ENCODE measurements at regions not wholly inside any gene's neighbourhood (a gene's known extent, or its start where the extent isn't known, plus 50 kb on each side); places are given as distances from the start of the nearest gene placed in this dataset.

DNA sequence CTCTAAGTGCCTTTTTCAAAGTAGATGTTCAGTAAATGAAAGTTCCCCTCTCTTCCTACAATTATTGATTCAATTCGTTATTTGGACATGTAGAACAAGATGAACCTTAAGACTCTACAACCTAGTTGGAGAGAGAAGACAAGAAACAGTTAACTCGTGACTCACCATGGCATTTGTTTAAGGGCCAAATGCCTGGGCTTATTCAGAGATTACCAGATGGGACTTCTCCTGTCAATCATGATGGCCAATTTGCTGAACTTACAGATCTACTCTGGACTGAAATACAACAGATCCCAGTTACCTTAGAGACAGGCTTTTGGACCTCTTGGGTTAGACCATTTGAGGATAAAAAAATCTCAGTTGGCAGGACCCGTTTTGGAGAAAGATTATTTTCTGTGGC is 93.5 kb downstream of the C1orf94 start:
- Histone ChIP-seq H3K27me3 (ENCODE audit: control insufficient read depth, insufficient read depth, low read length) (no peaks in the 10 kb centered on the region), H3K27ac (ENCODE audit: insufficient read depth, low read length, poor library complexity, severe bottlenecking) (no peak overlapping the region), H3K4me3 (ENCODE audit: low read depth, low read length) (no peak overlapping the region), H3K9me3 (ENCODE audit: control insufficient read depth in 2 of 2, low read length in 2 of 2) (no peaks in the 10 kb centered on the region), H3K4me1 (ENCODE audit: control insufficient read depth, insufficient read depth, low read length, poor library complexity, severe bottlenecking) (no peaks in the 10 kb centered on the region), H3K36me3 (ENCODE audit: control insufficient read depth, insufficient read depth, low read length) (no peaks in the 10 kb centered on the region)
- H3K4me3 Mint-ChIP-seq, result no peak overlapping the region
- no peaks in the 10 kb centered on the region for H3K4me1 Mint-ChIP-seq
- H3K9me3 Mint-ChIP-seq, result peaks cover 0 to 5% (median 0%) of the 10 kb centered on the region in 7 donors
- no peaks in the 10 kb centered on the region for H3K27me3 Mint-ChIP-seq
- H3K27ac Mint-ChIP-seq, result no peak overlapping the region
- DNase-seq, result no peak
- ATAC-seq (ENCODE audit: low read depth in 2 of 2), result no peak
- H3K36me3 Mint-ChIP-seq, result no peaks in the 10 kb centered on the region

DNA sequence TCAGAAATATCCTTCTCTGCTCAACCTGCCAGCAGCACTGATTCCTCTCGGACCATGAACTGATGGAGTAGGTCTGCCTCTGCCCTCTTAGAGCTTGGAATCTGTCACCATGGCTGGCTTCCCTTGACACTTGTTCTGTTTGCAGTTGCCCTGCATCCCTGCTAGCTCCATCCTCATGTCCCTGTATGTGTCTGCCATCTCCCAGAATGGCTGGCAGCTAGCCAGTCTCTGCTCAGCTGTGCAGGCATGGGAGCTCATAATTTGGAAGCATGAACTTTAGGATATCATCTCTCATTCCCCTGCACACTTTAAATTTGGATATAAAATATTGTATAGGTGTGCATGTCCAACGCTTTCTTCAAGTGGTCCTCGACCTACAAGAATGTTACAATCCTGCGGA is 95.4 kb downstream of the C1orf94 start:
- Histone ChIP-seq H3K4me3 (ENCODE audit: low read depth, low read length) (no peak overlapping the region), H3K27me3 (ENCODE audit: control insufficient read depth, insufficient read depth, low read length) (no peaks in the 10 kb centered on the region), H3K27ac (ENCODE audit: insufficient read depth, low read length, poor library complexity, severe bottlenecking) (no peak overlapping the region), H3K9me3 (ENCODE audit: control insufficient read depth in 2 of 2, low read length in 2 of 2) (no peaks in the 10 kb centered on the region), H3K4me1 (ENCODE audit: control insufficient read depth, insufficient read depth, low read length, poor library complexity, severe bottlenecking) (no peaks in the 10 kb centered on the region), H3K36me3 (ENCODE audit: control insufficient read depth, insufficient read depth, low read length) (no peaks in the 10 kb centered on the region)
- H3K27me3 Mint-ChIP-seq, result no peaks in the 10 kb centered on the region
- DNase-seq (no peak), ATAC-seq (ENCODE audit: low read depth in 2 of 2) (no peak)
- no peaks in the 10 kb centered on the region for H3K36me3 Mint-ChIP-seq
- H3K4me3 Mint-ChIP-seq, result no peak overlapping the region
- peaks cover 0 to 5% (median 0%) of the 10 kb centered on the region in 7 donors for H3K9me3 Mint-ChIP-seq
- no peak overlapping the region for H3K27ac Mint-ChIP-seq
- no peaks in the 10 kb centered on the region for H3K4me1 Mint-ChIP-seq

DNA sequence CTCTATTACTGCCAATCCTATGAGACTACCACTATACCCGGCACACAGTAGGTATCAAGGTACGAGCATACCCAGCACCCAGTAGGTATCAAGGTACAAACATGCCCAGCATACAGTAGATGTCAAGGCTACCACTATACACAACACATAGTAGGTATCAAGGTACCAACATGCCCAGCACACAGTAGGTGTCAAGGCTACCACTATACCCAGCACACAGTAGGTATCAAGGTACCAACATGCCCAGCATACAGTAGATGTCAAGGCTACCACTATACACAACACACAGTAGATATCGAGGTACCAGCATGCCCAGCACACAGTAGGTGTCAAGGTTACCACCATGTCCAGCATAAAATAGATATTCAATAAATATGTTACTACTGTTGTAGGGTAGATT is 98.4 kb downstream of the C1orf94 start:
- Mint-ChIP-seq H3K9me3 (peaks cover 0 to 5% (median 0%) of the 10 kb centered on the region in 7 donors), H3K4me1 (no peaks in the 10 kb centered on the region), H3K4me3 (no peak overlapping the region), H3K36me3 (no peaks in the 10 kb centered on the region), H3K27ac (no peak overlapping the region), H3K27me3 (no peaks in the 10 kb centered on the region)
- ATAC-seq (ENCODE audit: low read depth in 2 of 2), result no peak
- DNase-seq, result no peak
- Histone ChIP-seq H3K4me1 (ENCODE audit: control insufficient read depth, insufficient read depth, low read length, poor library complexity, severe bottlenecking) (no peaks in the 10 kb centered on the region), H3K9me3 (ENCODE audit: control insufficient read depth in 2 of 2, low read length in 2 of 2) (no peaks in the 10 kb centered on the region), H3K4me3 (ENCODE audit: low read depth, low read length) (no peak overlapping the region), H3K36me3 (ENCODE audit: control insufficient read depth, insufficient read depth, low read length) (no peaks in the 10 kb centered on the region), H3K27me3 (ENCODE audit: control insufficient read depth, insufficient read depth, low read length) (no peaks in the 10 kb centered on the region), H3K27ac (ENCODE audit: insufficient read depth, low read length, poor library complexity, severe bottlenecking) (no peak overlapping the region)

DNA sequence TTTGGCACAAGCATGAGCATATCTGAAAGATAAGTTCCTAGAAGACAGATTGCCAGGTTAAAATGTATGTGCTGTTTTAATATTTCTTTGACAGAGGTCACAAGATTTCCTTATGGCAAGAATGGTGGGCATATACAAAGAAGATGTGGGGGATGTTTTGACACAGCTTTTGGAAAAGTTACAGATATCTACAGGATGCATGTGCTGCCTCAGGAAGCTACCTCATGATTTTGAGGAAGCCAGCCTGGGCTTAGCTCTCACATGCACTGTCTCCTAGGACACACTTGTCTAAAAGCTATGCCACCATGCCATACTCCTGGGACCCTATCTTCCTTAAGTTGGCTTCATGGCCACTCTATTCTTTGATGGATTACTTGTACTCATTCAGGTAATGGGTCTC is 99.9 kb downstream of the C1orf94 start:
- Mint-ChIP-seq H3K4me1 (no peaks in the 10 kb centered on the region), H3K27ac (no peak overlapping the region), H3K27me3 (no peaks in the 10 kb centered on the region), H3K4me3 (no peak overlapping the region), H3K9me3 (peaks cover 0 to 3% (median under 1%) of the 10 kb centered on the region in 7 donors), H3K36me3 (no peaks in the 10 kb centered on the region)
- ATAC-seq (ENCODE audit: low read depth in 2 of 2) (no peak), DNase-seq (no peak)
- H3K9me3 ChIP-seq (ENCODE audit: control insufficient read depth in 2 of 2, low read length in 2 of 2), result no peaks in the 10 kb centered on the region
- no peaks in the 10 kb centered on the region for H3K4me1 ChIP-seq (ENCODE audit: control insufficient read depth, insufficient read depth, low read length, poor library complexity, severe bottlenecking)
- H3K27ac ChIP-seq (ENCODE audit: insufficient read depth, low read length, poor library complexity, severe bottlenecking), result no peak overlapping the region
- no peak overlapping the region for H3K4me3 ChIP-seq (ENCODE audit: low read depth, low read length)
- no peaks in the 10 kb centered on the region for H3K27me3 ChIP-seq (ENCODE audit: control insufficient read depth, insufficient read depth, low read length)
- no peaks in the 10 kb centered on the region for H3K36me3 ChIP-seq (ENCODE audit: control insufficient read depth, insufficient read depth, low read length)

DNA sequence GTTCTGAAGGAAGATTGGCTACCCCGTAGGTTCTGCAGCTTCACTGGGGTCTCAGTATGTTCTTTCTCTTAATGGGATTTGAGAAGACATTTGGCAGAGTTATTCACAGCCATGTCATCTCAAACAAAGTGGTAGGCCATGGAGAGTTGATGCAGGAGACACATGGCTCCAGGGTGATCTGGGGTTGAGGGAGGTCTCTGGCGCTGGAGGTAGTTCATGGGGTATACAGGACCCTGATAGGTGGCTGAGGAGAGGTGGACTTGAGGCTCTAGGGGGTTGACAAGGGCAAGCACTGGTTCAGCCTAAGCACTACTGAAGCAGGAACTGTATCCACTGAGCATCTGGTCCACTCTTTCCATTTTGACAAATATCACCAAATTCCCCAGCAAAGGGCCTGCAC is 100.4 kb downstream of the C1orf94 start:
- ATAC-seq (ENCODE audit: low read depth in 2 of 2) (no peak), DNase-seq (no peak)
- no peaks in the 10 kb centered on the region for H3K36me3 ChIP-seq (ENCODE audit: control insufficient read depth, insufficient read depth, low read length)
- no peak overlapping the region for H3K4me3 ChIP-seq (ENCODE audit: low read depth, low read length)
- no peak overlapping the region for H3K4me3 Mint-ChIP-seq
- no peaks in the 10 kb centered on the region for H3K9me3 ChIP-seq (ENCODE audit: control insufficient read depth in 2 of 2, low read length in 2 of 2)
- H3K27ac ChIP-seq (ENCODE audit: insufficient read depth, low read length, poor library complexity, severe bottlenecking), result no peak overlapping the region
- no peaks in the 10 kb centered on the region for H3K36me3 Mint-ChIP-seq
- no peaks in the 10 kb centered on the region for H3K27me3 ChIP-seq (ENCODE audit: control insufficient read depth, insufficient read depth, low read length)
- peaks cover 0 to 6% (median 2%) of the 10 kb centered on the region in 7 donors for H3K9me3 Mint-ChIP-seq
- H3K4me1 ChIP-seq (ENCODE audit: control insufficient read depth, insufficient read depth, low read length, poor library complexity, severe bottlenecking), result no peaks in the 10 kb centered on the region
- H3K4me1 Mint-ChIP-seq, result no peaks in the 10 kb centered on the region
- H3K27ac Mint-ChIP-seq, result no peak overlapping the region
- H3K27me3 Mint-ChIP-seq, result no peaks in the 10 kb centered on the region

DNA sequence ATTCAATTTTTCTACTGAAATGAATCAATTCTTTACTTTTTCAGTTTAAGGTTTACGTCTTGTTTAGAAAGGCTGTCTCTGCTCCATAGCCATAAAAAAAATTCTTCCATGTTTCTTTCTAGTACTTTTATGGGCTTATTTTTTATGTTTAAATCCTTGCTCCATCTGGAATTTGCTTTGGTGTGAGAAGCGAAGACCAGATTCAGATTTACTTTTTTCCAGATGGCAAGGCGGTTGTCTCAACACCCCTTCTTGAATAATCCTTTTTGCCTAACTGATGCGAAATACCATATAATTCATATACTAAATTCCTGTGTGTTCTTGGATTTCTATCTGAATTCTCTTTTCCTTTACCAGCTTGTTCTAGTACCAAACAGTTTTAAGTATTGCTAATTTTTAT is 101.5 kb downstream of the C1orf94 start:
- peaks cover 0 to 6% (median 2%) of the 10 kb centered on the region in 7 donors for H3K9me3 Mint-ChIP-seq
- no peak overlapping the region for H3K4me3 Mint-ChIP-seq
- ATAC-seq (ENCODE audit: low read depth in 2 of 2), result no peak
- H3K27me3 Mint-ChIP-seq, result no peaks in the 10 kb centered on the region
- Histone ChIP-seq H3K4me3 (ENCODE audit: low read depth, low read length) (no peak overlapping the region), H3K9me3 (ENCODE audit: control insufficient read depth in 2 of 2, low read length in 2 of 2) (no peaks in the 10 kb centered on the region), H3K36me3 (ENCODE audit: control insufficient read depth, insufficient read depth, low read length) (no peaks in the 10 kb centered on the region), H3K4me1 (ENCODE audit: control insufficient read depth, insufficient read depth, low read length, poor library complexity, severe bottlenecking) (no peaks in the 10 kb centered on the region), H3K27me3 (ENCODE audit: control insufficient read depth, insufficient read depth, low read length) (no peaks in the 10 kb centered on the region), H3K27ac (ENCODE audit: insufficient read depth, low read length, poor library complexity, severe bottlenecking) (no peak overlapping the region)
- no peaks in the 10 kb centered on the region for H3K4me1 Mint-ChIP-seq
- no peaks in the 10 kb centered on the region for H3K36me3 Mint-ChIP-seq
- H3K27ac Mint-ChIP-seq, result no peak overlapping the region
- DNase-seq, result no peak

DNA sequence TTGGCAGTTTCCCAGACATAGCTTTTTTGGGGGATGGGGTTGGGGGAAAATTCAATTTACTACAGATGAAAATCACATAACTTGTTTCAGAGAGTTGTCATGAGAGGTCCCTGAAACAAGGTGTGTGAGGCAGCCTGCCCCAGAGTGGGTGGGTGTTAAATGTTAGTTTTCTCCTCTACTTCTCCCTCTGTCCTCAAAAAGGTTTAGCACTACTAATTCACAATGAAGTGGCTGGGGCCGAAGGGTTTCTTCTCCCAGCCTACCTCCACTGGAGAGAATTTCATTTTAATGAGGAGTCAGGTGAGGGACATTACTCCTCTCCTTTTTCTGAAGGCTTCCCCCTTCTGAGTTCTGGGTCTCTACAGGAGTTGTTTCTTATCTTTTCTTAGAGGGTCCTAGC is 103.3 kb downstream of the C1orf94 start:
- Histone ChIP-seq H3K9me3 (ENCODE audit: control insufficient read depth in 2 of 2, low read length in 2 of 2) (no peaks in the 10 kb centered on the region), H3K36me3 (ENCODE audit: control insufficient read depth, insufficient read depth, low read length) (no peaks in the 10 kb centered on the region), H3K4me1 (ENCODE audit: control insufficient read depth, insufficient read depth, low read length, poor library complexity, severe bottlenecking) (no peaks in the 10 kb centered on the region), H3K27ac (ENCODE audit: insufficient read depth, low read length, poor library complexity, severe bottlenecking) (no peak overlapping the region), H3K4me3 (ENCODE audit: low read depth, low read length) (no peak overlapping the region), H3K27me3 (ENCODE audit: control insufficient read depth, insufficient read depth, low read length) (no peaks in the 10 kb centered on the region)
- Mint-ChIP-seq H3K27ac (no peak overlapping the region), H3K9me3 (peaks cover 0 to 6% (median 2%) of the 10 kb centered on the region in 7 donors), H3K36me3 (no peaks in the 10 kb centered on the region), H3K4me3 (no peak overlapping the region), H3K4me1 (no peaks in the 10 kb centered on the region), H3K27me3 (no peaks in the 10 kb centered on the region)
- DNase-seq, result no peak
- no peak for ATAC-seq (ENCODE audit: low read depth in 2 of 2)

DNA sequence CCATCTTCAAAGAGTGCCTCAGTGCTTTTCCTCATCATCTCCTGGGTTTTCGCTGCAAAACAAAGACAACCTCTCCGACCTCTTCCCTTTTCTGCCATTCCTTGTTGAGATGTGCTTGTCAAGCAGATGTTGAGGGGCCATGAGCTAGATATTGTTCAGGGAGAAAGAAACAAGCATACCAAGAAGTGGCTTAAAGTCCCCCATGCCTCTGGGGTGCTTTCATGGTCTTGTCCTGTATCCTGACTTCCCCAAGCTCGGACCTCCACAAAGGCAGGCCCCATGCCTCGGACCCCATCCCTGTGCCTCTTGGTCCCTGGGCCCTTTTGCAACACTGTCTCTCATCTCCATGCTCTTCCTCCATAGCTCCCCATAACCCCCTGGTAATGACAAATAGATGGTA is 103.8 kb downstream of the C1orf94 start:
- Histone ChIP-seq H3K4me1 (ENCODE audit: control insufficient read depth, insufficient read depth, low read length, poor library complexity, severe bottlenecking) (no peaks in the 10 kb centered on the region), H3K27me3 (ENCODE audit: control insufficient read depth, insufficient read depth, low read length) (no peaks in the 10 kb centered on the region), H3K9me3 (ENCODE audit: control insufficient read depth in 2 of 2, low read length in 2 of 2) (no peaks in the 10 kb centered on the region), H3K4me3 (ENCODE audit: low read depth, low read length) (no peak overlapping the region), H3K36me3 (ENCODE audit: control insufficient read depth, insufficient read depth, low read length) (no peaks in the 10 kb centered on the region), H3K27ac (ENCODE audit: insufficient read depth, low read length, poor library complexity, severe bottlenecking) (no peak overlapping the region)
- Mint-ChIP-seq H3K27me3 (no peaks in the 10 kb centered on the region), H3K36me3 (no peaks in the 10 kb centered on the region), H3K9me3 (peaks cover 0 to 6% (median 2%) of the 10 kb centered on the region in 7 donors), H3K27ac (no peak overlapping the region), H3K4me3 (no peak overlapping the region), H3K4me1 (no peaks in the 10 kb centered on the region)
- ATAC-seq (ENCODE audit: low read depth in 2 of 2) (no peak), DNase-seq (no peak)
